HG02798 (cell line): ENCODE measurements at regions not wholly inside any gene's neighbourhood (a gene's known extent, or its start where the extent isn't known, plus 50 kb on each side); places are given as distances from the start of the nearest gene placed in this dataset.

Source experiments
- ATAC-seq: cut with Tn5 transposase; IDR thresholded peaks from one replicate; pipeline ENCODE4 v1.9.1; 2021; ENCODE audit warnings: mild to moderate bottlenecking; ENCODE audit not compliant: unreplicated experiment, poor library complexity

DNA sequence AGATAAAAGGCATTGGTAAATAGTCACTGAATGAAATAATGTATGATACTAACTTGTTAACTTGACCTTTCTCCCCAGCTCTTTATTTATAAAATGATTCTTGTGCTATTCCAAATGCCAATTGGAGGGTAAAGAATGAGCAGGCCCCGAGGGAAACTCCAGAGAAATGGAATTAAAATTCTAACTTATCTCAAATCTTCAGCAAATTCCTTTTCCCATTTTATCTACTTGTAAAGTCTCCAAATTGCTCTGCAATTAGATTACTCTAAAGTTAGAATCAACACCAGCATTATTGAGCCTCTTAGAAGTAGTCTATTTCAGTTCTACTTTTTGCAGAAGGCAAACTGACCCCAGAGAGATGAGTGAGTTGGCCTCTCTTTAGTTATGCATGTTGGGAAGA lies 165.9 kb upstream of the PREP start:
- no peak for ATAC-seq

DNA sequence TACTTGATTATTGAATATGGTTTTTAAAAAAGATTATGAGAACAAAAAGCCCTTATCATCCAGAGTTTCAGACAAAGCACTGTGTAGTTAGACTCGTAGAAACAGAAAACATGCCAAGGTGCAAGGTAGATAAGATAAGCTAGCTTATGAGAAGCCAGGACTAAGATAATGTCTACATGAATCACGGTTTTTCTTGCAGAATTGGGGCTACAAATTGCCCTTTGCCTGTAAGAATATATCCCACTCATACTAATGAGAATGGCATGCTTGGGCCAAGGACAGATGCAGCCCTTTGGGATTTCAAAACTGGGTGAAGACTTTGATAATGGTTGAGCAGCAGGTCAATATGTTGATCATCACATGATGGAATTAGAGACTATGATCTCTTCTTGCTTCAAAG lies 165.3 kb upstream of the PREP start:
- ATAC-seq, result no peak

DNA sequence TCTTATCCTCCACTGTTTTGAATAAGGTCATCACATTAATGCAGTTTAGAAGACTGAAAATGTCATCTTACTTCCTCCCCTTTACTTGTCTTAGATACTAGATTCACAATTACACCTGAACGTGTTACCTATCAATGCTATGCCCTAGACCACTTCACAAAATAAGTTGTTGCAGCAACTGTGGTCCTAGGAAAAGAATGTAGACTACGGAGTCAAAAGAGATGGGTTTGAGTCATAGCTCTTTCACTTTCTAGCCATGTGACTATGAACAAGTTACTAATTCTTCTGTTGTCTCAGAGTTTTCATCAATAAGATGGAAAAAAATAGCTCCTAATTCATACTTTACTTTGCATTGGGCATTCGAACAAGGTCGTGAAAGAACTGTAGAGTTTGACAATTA lies 164.3 kb upstream of the PREP start:
- no peak for ATAC-seq

DNA sequence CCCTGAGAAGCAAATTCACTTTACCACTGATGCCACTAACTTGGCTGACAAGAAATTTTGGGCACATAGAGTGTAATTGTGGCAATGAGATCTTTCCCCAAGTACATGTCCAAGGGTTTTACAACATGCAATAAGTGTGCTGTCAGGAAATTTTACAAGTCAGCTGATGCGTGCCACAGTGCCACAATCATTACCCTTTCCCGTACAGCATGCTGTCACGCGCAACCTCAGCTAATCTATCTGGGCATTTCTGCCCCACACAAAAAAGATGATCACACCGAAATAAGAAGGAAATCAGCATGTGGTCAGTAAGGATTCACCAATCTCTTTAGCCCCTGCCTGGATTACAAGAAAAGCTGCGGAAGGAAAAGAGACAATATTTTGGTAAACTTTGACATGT lies 163.6 kb upstream of the PREP start:
- ATAC-seq, result no peak

DNA sequence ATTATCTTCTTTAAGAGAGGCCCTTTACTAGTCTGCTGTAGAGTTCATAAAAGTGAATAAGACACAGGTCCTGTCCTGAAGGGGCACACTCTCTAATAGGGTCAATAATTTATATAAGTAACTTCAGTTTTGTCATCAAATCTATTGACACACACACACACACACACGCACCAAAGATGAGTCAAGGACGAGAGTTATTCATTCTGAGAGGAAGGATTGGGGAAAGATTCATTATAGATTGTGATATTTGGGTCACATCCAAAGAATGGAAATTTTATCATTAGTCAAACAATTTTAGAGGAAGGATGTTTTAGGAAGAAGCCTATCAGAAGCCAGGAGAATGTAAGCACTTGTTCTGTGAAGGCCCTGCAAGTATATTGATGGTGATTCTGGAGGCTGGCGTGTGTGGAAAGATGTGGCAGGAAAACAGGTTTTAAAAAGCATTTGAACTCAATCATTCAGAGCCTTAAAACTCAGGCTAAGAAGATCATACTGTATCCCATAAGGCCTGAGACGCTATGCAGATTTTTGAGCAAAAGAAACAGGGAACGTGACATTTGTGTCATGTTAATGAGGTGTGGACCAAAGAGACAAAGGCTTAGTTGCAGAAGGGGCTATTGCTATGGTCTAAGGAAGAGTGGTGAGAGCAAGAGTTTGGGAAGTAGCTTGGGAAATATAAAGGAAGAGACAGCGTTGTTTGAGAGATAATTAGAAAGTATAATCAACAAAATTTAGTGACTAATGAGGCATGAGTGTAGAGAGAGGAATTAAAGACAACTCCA lies 161.4 kb upstream of the PREP start:
- no peak for ATAC-seq

DNA sequence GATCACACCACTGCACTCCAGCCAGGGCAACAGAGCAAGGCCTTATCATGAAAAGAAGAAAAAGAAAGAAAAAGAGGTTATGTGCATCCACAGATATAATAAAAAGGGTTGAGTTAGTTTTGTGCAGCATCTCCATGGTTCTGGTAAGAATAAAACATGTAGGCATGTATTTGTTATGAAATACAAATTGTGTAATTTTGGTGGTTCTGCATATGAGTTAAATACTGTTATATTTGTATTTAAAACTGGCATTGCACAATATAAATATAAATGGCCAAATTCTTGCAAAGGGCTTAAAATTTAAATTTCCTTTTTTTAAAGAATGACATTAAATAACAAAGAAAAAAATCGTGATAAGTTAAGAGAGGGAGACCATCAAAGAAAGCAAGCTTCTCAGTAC lies 159.1 kb upstream of the PREP start:
- ATAC-seq, result no peak

DNA sequence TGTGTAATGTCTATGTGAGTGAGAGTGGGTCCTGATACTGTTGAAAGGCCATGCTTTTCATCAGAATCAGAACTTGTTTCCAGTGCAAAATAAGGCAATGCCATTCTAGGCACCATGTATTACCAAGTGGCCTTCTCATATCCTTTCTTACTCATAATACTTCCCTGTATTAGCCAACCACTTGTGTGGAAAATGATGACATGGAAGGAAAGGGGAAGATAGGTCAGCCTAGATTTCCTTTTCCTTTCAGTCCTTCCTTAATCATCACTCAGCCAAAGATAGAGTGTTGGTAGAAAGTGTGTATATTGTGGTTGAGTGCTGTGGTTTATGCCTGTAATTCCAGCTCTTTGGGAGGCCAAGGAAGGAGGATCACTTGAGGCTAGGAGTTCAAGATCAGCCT lies 158.6 kb upstream of the PREP start:
- ATAC-seq, result no peak

DNA sequence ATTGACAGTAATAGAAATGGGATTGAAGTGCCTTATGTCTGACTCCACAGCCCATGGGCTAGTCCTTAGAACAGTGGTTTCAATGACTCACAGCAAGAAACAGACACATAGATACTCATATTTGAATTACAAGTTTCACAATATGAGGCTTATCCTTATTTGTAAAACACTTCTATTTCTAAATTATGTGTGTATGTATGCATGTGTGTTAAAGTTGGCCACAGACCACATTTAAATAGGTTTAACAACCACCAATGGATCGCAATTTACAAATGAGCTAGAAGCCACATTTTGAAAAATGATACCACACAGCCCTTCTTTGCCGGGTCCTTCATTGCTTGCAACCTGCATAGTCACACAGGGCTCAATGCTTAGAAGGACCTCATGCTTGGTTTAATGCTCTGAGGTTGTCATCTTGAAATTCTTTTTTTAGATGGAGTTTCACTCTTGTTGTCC lies 157.8 kb upstream of the PREP start:
- peak; percentile 93 for ATAC-seq

DNA sequence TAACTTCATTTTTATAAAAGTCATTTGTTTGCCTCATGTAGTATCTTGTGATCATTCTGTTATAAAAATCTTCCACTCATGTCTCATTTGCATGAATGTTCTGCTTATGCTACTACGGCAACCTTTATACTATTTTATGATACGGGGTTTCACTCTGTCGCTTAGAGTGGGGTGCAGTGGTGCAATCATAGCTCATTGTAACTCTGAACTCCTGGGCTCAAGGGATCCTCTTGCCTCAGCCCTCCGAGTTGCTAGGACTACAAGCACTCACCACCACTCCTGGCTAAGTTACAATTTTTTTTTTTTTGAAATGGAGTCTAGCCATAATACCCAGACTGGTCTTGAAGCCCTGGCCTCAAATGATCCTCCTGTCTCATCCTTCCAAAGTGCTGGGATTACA lies 154.4 kb upstream of the PREP start:
- no peak for ATAC-seq

DNA sequence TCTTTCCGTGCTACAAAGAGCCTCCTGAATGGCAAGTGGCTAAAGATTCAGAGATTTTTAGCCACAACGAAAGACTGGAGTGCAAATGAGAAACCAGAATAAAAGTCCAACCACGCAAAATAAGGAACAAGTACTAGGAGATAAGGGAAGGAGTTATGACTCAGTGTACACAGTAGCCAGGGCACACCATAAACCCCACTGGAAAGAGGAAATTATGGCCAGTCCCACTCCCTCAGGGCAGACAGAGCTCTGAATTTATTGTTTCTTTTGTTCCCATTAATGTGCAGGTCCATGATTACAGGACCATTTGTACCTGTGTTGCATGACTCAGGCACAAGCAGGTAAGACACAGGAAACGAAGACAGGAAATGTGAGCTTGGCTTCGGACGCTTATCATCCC lies 150.3 kb upstream of the PREP start:
- no peak for ATAC-seq

DNA sequence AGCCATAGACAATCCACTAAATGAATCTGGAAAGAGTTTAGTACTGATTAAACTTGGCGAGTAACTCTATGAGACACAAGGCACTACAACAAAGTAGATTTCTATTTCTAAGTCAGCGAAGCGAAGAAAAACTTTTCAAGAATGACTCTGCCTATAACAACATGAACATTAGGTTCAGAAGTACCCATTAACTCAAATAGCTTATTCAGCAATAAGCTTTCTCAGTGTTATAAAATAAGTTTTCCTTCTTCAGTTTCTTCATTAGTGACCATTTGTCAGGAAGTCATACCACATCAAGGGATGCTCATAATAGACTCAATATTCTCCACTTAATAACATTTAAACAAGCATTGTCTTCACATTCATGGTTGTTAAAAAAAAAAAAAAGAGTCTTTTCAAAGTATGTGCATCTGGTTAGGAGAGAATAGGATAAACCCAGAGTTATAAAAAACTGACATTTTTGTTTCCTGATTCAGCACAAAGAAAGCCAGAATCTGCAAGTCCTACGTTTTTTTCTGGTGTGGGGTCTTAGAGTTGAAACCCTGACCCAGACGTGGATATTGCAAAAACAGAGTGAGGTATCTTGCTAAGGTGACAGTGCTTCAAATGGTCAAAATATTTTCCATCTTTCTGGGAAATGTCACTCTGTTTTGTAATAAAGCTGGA lies 148.2 kb upstream of the PREP start:
- no peak for ATAC-seq

DNA sequence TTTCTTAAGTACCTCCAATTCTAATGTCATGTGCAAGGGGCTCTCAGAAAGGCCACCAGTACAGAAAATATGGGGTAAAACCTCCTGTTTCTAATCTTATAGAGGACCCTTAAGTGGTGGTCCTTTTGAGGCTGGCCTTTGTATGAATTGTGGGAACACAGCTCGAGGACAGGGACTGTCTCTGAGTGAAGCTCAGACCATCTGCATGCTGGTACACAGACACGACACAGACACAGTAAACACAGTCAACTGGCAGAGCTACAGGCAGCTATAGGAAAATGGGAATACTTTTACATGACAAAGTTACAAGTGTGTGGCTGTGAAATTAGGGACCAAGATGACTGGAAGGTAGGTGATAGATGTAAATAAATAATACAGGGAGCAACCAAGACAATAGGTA lies 143.9 kb upstream of the PREP start:
- ATAC-seq, result no peak

DNA sequence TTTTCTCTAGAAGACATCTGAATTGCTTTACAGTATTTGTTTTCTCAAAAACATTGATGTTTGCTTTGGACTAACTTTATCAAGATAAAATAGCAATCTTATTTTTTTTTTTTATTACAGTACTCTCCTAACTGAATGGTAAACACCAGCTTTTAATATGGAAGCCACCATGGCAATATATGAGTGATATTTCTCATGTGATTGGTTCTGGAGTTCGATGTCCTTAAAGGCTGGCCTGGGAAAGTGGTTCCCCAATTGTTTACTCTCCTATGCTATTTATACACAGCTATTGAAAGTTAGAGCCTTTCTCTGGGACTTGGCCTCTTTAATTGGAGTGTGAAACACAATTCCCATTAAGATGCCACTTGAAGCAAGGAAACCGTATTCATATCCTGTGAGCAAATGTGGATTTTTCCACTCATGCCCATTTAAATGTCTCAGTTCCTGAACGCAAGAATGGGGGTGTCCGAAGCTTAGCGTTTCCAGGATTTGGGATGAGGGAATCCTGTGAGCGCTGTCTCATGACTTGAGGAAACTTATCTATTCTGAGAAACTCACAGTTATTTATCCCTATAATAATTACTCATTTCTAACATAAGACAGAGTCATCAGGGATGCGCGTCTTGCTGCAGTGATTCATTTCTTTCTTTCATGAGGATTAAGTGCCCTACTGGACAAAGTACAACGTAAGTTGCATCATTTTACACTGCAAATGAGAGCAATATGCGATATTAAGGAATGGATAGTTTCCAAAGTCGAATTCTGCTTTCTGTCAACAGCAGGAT lies 143.3 kb upstream of the PREP start:
- ATAC-seq, result no peak

DNA sequence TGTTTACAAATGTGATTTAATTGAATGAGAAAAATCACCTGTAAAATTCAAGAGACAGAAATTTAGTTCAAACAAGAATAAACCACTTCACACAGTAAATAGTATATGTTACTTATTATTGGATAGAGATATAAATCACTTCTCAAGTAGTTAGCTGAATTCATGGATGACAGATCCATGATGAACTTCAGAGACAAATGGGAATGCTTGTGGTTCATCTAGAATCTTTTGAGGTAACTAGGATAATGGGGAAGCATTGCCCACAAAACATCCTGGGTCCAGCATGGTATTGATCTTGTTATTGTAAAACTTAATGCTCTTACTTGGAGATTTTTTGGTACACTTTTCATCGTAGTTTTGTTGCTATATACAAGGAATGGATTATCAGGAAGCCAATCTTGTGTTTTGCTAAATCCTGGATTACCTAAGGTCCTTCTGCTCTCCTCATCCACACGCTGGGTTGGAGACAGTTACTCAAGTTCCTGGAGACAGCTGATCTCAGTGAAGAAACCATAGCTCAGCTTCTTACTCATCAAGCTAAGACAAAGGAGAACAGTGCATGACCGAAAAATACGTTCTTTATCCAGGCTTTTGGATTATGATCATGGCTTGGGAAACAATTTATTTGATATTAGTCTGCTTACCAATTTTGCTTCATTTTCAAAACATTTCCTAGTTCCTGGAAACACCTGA lies 142.5 kb upstream of the PREP start:
- ATAC-seq, result no peak

DNA sequence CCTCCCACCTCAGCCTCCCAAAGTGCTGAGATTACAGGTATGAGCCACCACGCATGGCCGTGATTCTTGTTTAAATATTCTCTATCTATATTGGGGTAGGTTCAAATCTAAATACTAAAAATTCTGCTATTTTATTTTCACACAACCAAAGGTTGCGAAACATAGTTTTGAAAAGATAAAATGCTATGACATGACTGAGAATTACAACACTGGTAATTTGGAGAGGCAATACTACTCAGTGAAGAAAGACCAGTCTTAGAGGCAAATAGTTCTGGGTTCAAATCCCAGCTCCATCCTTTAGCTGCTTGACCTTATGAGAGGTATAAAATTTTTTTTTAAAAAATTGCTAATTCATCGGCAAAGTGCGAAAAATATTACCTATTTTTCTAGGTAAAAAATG lies 137.0 kb upstream of the PREP start:
- no peak for ATAC-seq

DNA sequence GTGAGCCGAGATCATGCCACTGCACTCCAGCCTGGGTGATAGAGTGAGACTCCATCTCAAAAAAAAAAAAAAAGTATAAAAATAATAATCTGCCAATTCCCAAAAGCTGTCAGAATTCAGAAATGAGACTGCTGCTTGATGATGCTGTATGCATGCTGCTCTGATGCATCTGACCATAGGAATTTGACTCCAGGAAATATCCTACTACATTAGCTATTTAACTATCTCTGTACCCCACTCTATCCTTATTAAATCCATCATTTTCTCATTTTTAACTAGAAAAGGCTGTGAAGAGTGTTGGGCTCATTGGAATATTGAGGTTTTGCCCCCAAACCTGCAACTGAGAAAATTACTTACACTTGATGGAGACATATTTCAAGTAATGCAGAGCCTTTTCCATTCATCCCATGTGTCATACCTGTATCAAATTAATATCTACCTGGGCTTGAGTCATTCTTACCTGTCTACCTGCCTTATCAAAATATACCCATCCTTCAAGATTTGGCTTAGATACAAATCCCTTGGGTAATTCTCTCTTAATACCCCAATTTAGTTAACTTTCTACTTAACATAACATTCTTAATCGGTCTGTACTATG lies 135.2 kb upstream of the PREP start:
- ATAC-seq, result no peak

DNA sequence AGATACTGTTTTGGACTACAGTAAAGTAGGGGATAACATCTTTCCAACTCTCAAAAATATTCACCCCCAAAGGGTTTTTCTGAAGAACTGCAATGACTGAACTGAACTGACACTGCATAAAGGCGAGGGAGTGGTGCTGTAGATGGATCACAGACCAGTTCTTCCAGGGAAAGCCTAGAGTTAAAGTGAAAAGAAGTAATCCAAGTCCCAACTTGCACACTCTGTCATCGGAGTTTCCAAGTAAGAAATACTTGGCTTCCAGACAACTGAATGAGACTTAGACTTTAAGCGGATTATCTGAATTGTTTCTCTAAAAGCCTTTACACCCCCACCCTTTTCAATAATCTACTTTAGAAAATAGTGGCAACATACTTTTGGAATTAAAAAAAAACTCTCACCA lies 134.1 kb upstream of the PREP start:
- ATAC-seq, result no peak

DNA sequence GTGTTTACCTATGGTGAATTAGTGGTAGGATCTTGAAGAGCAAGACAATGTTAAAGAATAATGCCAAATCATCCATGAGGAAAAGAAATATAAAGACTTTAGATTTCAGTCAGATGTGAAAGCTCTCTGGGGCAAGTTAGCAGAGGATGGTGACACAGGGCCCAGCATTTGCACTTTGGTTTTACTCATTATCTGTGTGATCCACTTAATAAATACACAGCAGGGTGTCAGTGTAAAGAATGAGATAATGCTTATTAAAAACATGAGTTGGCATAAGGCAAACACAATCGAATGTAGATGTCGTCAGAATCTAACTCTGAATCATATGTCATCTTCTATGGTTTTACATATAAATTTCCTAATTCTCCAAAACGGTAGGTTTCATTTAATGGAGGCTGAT lies 130.4 kb upstream of the PREP start:
- ATAC-seq, result no peak

DNA sequence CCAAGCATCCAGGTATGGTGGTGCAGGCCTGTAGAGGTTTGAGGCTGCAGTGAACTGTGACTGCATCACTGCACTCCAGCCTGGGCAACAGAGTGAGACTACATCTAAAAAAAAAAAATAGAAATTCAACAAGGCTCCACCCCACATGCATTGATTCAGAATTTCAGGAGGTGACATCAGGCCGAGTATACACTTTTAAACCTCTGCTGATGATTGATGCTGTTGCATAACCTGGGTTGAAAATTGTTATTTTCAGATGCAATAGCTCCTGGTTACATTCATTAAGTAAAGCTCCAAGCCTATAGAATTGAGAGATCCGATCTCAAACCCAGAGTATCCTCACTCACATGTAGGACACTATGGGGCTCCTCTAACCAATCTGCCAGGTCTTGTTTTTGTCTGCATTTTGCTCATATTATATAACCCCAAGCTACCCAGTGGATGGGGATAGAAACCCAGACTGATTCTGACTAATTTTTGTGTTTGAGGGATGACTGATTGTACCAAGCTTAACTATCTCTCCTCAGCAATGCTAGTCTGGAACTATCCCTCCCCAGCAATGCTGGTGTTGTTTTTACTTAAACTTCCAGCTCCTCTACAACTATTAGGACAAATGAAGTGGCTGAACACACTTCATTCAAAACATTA lies 123.5 kb upstream of the PREP start:
- no peak for ATAC-seq
